Hepatocyte (in vitro differentiated cells): ENCODE measurements at regions not wholly inside any gene's neighbourhood (a gene's known extent, or its start where the extent isn't known, plus 50 kb on each side); places are given as distances from the start of the nearest gene placed in this dataset.

Source experiments
- CTCF ChIP-seq: fragments of 200-600 bp; sonication (generic); IDR thresholded peaks from 2 replicates; pipeline ENCODE4 v1.5.1; 2016; ENCODE audit warnings: antibody characterized with exemption, mild to moderate bottlenecking; ENCODE audit not compliant: poor library complexity
- EZH2phosphoT487 ChIP-seq: fragments of 200-600 bp; sonication (generic); IDR thresholded peaks from one replicate; pipeline ENCODE4 v1.6.1; 2018; ENCODE audit warnings: antibody characterized with exemption, mild to moderate bottlenecking, low read depth, moderate library complexity; ENCODE audit not compliant: unreplicated experiment, severe bottlenecking

GRCh38 chr12:98208816-98209215 lies 306.6 kb upstream of the TMPO start:
- TF ChIP-seq CTCF (no peak), EZH2phosphoT487 (no peak)
